ENCODE measurements at regions not wholly inside any gene's neighbourhood (a gene's known extent, or its start where the extent isn't known, plus 50 kb on each side); places are given as distances from the start of the nearest gene placed in this dataset.

- TF ChIP-seq, protein P1, sequence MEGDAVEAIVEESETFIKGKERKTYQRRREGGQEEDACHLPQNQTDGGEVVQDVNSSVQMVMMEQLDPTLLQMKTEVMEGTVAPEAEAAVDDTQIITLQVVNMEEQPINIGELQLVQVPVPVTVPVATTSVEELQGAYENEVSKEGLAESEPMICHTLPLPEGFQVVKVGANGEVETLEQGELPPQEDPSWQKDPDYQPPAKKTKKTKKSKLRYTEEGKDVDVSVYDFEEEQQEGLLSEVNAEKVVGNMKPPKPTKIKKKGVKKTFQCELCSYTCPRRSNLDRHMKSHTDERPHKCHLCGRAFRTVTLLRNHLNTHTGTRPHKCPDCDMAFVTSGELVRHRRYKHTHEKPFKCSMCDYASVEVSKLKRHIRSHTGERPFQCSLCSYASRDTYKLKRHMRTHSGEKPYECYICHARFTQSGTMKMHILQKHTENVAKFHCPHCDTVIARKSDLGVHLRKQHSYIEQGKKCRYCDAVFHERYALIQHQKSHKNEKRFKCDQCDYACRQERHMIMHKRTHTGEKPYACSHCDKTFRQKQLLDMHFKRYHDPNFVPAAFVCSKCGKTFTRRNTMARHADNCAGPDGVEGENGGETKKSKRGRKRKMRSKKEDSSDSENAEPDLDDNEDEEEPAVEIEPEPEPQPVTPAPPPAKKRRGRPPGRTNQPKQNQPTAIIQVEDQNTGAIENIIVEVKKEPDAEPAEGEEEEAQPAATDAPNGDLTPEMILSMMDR (conservative IDR thresholded peaks at IDR 0.05; ENCODE audit: low read length): no peak
- TF ChIP-seq EZH2phosphoT487 (IDR thresholded peaks at IDR 0.05; ENCODE audit: borderline replicate concordance): no peak
Observed at GRCh38 chr3:19645093-19645492, 288.9 kb downstream of the EFHB start.
